ENCODE measurements at regions not wholly inside any gene's neighbourhood (a gene's known extent, or its start where the extent isn't known, plus 50 kb on each side); places are given as distances from the start of the nearest gene placed in this dataset.
"Not testable (repeated sequence)": the region's sequence is repeated elsewhere in the genome, so short reads cannot be mapped to it uniquely, and the experiment has no call there.

GRCh38 chrX:40245488-40246071 is 147.8 kb upstream of the BCOR start:
- DNase-seq (ENCODE audit: low read depth in 2 of 2), result no peak

GRCh38 chrX:40244980-40245379 is 147.2 kb upstream of the BCOR start:
- no peak for DNase-seq (ENCODE audit: low read depth in 2 of 2)

- no peak for DNase-seq (ENCODE audit: low read depth in 2 of 2)
Observed at GRCh38 chrX:40243755-40244515, 146.2 kb upstream of the BCOR start.

GRCh38 chrX:40240844-40241243 is 143.1 kb upstream of the BCOR start:
- no peak for DNase-seq (ENCODE audit: low read depth in 2 of 2)

GRCh38 chrX:40237731-40238178 is 140.0 kb upstream of the BCOR start:
- DNase-seq (ENCODE audit: low read depth in 2 of 2), result no peak

GRCh38 chrX:40230646-40231045 is 132.9 kb upstream of the BCOR start:
- DNase-seq (ENCODE audit: low read depth in 2 of 2), result no peak

- DNase-seq (ENCODE audit: low read depth in 2 of 2), result no peak
Observed at GRCh38 chrX:40227125-40227524, 129.4 kb upstream of the BCOR start.

- no peak for DNase-seq (ENCODE audit: low read depth in 2 of 2)
Observed at GRCh38 chrX:40224658-40225057, 126.9 kb upstream of the BCOR start.

GRCh38 chrX:40222612-40223011 is 124.9 kb upstream of the BCOR start:
- DNase-seq (ENCODE audit: low read depth in 2 of 2), result not testable (repeated sequence)

GRCh38 chrX:40213092-40213491 is 115.3 kb upstream of the BCOR start:
- DNase-seq (ENCODE audit: low read depth in 2 of 2), result no peak

- no peak for DNase-seq (ENCODE audit: low read depth in 2 of 2)
Observed at GRCh38 chrX:40209951-40210617, 112.3 kb upstream of the BCOR start.

- no peak for DNase-seq (ENCODE audit: low read depth in 2 of 2)
Observed at GRCh38 chrX:40207626-40208025, 109.9 kb upstream of the BCOR start.

GRCh38 chrX:40205471-40205870 is 107.7 kb upstream of the BCOR start:
- DNase-seq (ENCODE audit: low read depth in 2 of 2), result no peak

GRCh38 chrX:40202456-40202855 is 104.7 kb upstream of the BCOR start:
- no peak for DNase-seq (ENCODE audit: low read depth in 2 of 2)

GRCh38 chrX:40201329-40201885 is 103.6 kb upstream of the BCOR start:
- DNase-seq (ENCODE audit: low read depth in 2 of 2), result no peak

- no peak for DNase-seq (ENCODE audit: low read depth in 2 of 2)
Observed at GRCh38 chrX:40199704-40200103, 101.9 kb upstream of the BCOR start.

- DNase-seq (ENCODE audit: low read depth in 2 of 2), result no peak
Observed at GRCh38 chrX:40197071-40197470, 99.3 kb upstream of the BCOR start.

GRCh38 chrX:40195368-40195767 is 97.6 kb upstream of the BCOR start:
- no peak for DNase-seq (ENCODE audit: low read depth in 2 of 2)

GRCh38 chrX:40192196-40192595 is 94.4 kb upstream of the BCOR start:
- no peak for DNase-seq (ENCODE audit: low read depth in 2 of 2)

GRCh38 chrX:40189637-40190036 is 91.9 kb upstream of the BCOR start:
- no peak for DNase-seq (ENCODE audit: low read depth in 2 of 2)

- DNase-seq (ENCODE audit: low read depth in 2 of 2), result no peak
Observed at GRCh38 chrX:40188573-40189417, 91.0 kb upstream of the BCOR start.

GRCh38 chrX:40184968-40185367 is 87.2 kb upstream of the BCOR start:
- DNase-seq (ENCODE audit: low read depth in 2 of 2), result no peak

Data from stimulated activated CD8-positive, alpha-beta memory T cell treated with anti-CD3 and anti-CD28 coated beads, Interleukin-2, amount 100 ng/mL, for 1 hour (primary cell).